ENCODE measurements at regions not wholly inside any gene's neighbourhood (a gene's known extent, or its start where the extent isn't known, plus 50 kb on each side); places are given as distances from the start of the nearest gene placed in this dataset.

- TF ChIP-seq CTCF (conservative IDR thresholded peaks at IDR 0.05; ENCODE audit: low read depth in 2 of 2) = no peak
- TF ChIP-seq REST (IDR thresholded peaks at IDR 0.05; ENCODE audit: unreplicated experiment) = no peak
- no peak for TF ChIP-seq CREB1 (CRISPR knock-in tag; IDR thresholded peaks at IDR 0.05; ENCODE audit: low read depth)
- no peak for TF ChIP-seq EZH2phosphoT487 (IDR thresholded peaks at IDR 0.05; ENCODE audit: unreplicated experiment)
- no peak for TF ChIP-seq EZH2 (IDR thresholded peaks at IDR 0.05; ENCODE audit: low read depth, unreplicated experiment)
Observed at GRCh38 chr13:22320991-22321390, 650.1 kb downstream of the FGF9 start.

All from GM23338 (cell line).